ENCODE measurements at regions not wholly inside any gene's neighbourhood (a gene's known extent, or its start where the extent isn't known, plus 50 kb on each side); places are given as distances from the start of the nearest gene placed in this dataset.
A peak's percentile ranks its signal among the peaks of the same experiment; 100 is the strongest.

- intact Hi-C loops (cut with DNase I), result no loop called here
- Histone ChIP-seq H3K27me3 (no peaks in the 10 kb centered on the region), H3K36me3 (replicated peaks in 1 of 2) (no peaks in the 10 kb centered on the region), H3K4me3 (no peak overlapping the region), H3K4me1 (replicated peaks in 1 of 2) (no peaks in the 10 kb centered on the region), H3K9me3 (replicated peaks in 1 of 3) (no peaks in the 10 kb centered on the region), H3K27ac (no peak overlapping the region)
- TF ChIP-seq CTCF (IDR thresholded peaks at IDR 0.05) (no peak), POLR2A (IDR thresholded peaks at IDR 0.05) (no peak)
- no peak for DNase-seq
- WGBS, 4 donors, result 46 to 61% (median 55%) methylated on average over 4 of the region's 4 CpGs
These were observed 104.2 kb upstream of the MLN start for GRCh38 chr6:33908025-33908424.

- no peaks in the 10 kb centered on the region for H3K36me3 ChIP-seq (replicated peaks in 1 of 2)
- no peak overlapping the region for H3K27ac ChIP-seq
- TF ChIP-seq POLR2A (IDR thresholded peaks at IDR 0.05) (no peak), CTCF (IDR thresholded peaks at IDR 0.05) (no peak)
- WGBS, 4 donors, result 45 to 58% (median 54%) methylated on average over 5 of the region's 5 CpGs
- H3K4me3 ChIP-seq, result no peak overlapping the region
- H3K4me1 ChIP-seq (replicated peaks in 1 of 2), result no peaks in the 10 kb centered on the region
- no peaks in the 10 kb centered on the region for H3K9me3 ChIP-seq (replicated peaks in 1 of 3)
- DNase-seq, result peak in 1 of 7 donors; percentile 8
- H3K27me3 ChIP-seq, result no peaks in the 10 kb centered on the region
- intact Hi-C loops (cut with DNase I), result no loop called here
These were observed 103.4 kb upstream of the MLN start for GRCh38 chr6:33907227-33907626.

- Histone ChIP-seq H3K36me3 (replicated peaks in 1 of 2) (no peaks in the 10 kb centered on the region), H3K27ac (no peak overlapping the region), H3K9me3 (replicated peaks in 1 of 3) (no peaks in the 10 kb centered on the region), H3K27me3 (no peaks in the 10 kb centered on the region), H3K4me1 (replicated peaks in 1 of 2) (no peaks in the 10 kb centered on the region), H3K4me3 (no peak overlapping the region)
- intact Hi-C loops (cut with DNase I), result no loop called here
- WGBS, 4 donors, result 82 to 94% (median 89%) methylated on average over 9 of the region's 9 CpGs
- DNase-seq, result no peak
- no peak for TF ChIP-seq CTCF (IDR thresholded peaks at IDR 0.05)
- no peak for TF ChIP-seq POLR2A (IDR thresholded peaks at IDR 0.05)
These were observed 102.6 kb upstream of the MLN start for GRCh38 chr6:33906439-33906838.

- intact Hi-C loops (cut with DNase I), result no loop called here
- TF ChIP-seq POLR2A (IDR thresholded peaks at IDR 0.05) (no peak), CTCF (IDR thresholded peaks at IDR 0.05) (no peak)
- Histone ChIP-seq H3K9me3 (replicated peaks in 1 of 3) (no peaks in the 10 kb centered on the region), H3K36me3 (replicated peaks in 1 of 2) (no peaks in the 10 kb centered on the region), H3K4me1 (replicated peaks in 1 of 2) (no peaks in the 10 kb centered on the region), H3K27ac (no peak overlapping the region), H3K4me3 (no peak overlapping the region), H3K27me3 (no peaks in the 10 kb centered on the region)
- DNase-seq, result no peak
- WGBS, 4 donors, result 65 to 78% (median 73%) methylated on average over 8 of the region's 8 CpGs
These were observed 101.3 kb upstream of the MLN start for GRCh38 chr6:33905071-33905609.

Measured in adrenal gland (tissue), 9 donors.